ENCODE measurements at regions not wholly inside any gene's neighbourhood (a gene's known extent, or its start where the extent isn't known, plus 50 kb on each side); places are given as distances from the start of the nearest gene placed in this dataset.

- no peak for TF ChIP-seq CTCF (IDR thresholded peaks at IDR 0.05; ENCODE audit: low read depth, low read length)
- no peak for TF ChIP-seq POLR2A (IDR thresholded peaks at IDR 0.05; ENCODE audit: extremely low read depth, insufficient read length)
Measured at GRCh38 chr6:91860541-91861335, 1273.9 kb upstream of the MAP3K7 start.
